GM12878 (cell line): ENCODE measurements at regions not wholly inside any gene's neighbourhood (a gene's known extent, or its start where the extent isn't known, plus 50 kb on each side); places are given as distances from the start of the nearest gene placed in this dataset.

ENCODE experiments used
- ATAC-seq: fragments of 200-7000 bp; cut with Tn5 transposase; 3 replicates; pipeline ENCODE4 v1.9.1; 2020; ENCODE audit warnings: mild to moderate bottlenecking, moderate library complexity
- BruUV-seq: library from RNA; stranded (reverse); fragments of 400-500 nt; replicated peaks from 2 replicates; lab custom pipeline; 2021; lab: Mats Ljungman, UMichigan
- CTCF ChIA-PET: fragments of 300-600 bp; sonication (Branson Sonifier 250); formaldehyde crosslinking; extraction: SDS; loops from one replicate; lab custom pipeline; 2021; ENCODE audit warnings: inconsistent platforms; lab: Yijun Ruan, JAX
- POLR2A ChIA-PET: fragments of 350-600 bp; formaldehyde crosslinking; extraction: SDS; loops from one replicate; lab custom pipeline; 2021; ENCODE audit warnings: inconsistent platforms; lab: Charles Lee
- RAD21 ChIA-PET: fragments of 300-600 bp; sonication (Branson Sonifier 250); formaldehyde crosslinking; loops from one replicate; lab custom pipeline; 2023; ENCODE audit warnings: antibody characterized with exemption; ENCODE audit not compliant: unreplicated experiment; lab: Charles Lee
- SMC1A ChIA-PET: fragments of 300-600 bp; sonication (Branson Sonifier 250); formaldehyde crosslinking; loops from one replicate; lab custom pipeline; 2023; ENCODE audit not compliant: unreplicated experiment, uncharacterized antibody; lab: Charles Lee
- DNase-seq: peaks from one replicate; pipeline ENCODE4 v3.0.0-alpha.2; 2011; ENCODE audit warnings: low read depth, low spot score
- FAIRE-seq: peaks from 3 replicates; lab custom pipeline; 2011; peaks lifted over from hg19 to GRCh38; lab: Jason Lieb, UNC
- H2AFZ ChIP-seq: 2 replicates; pipeline ENCODE4 v1.6.0; 2011; ENCODE audit warnings: low read depth, low read length, control low read depth; ENCODE audit not compliant: control insufficient read depth
- H3K27ac ChIP-seq: 2 replicates; pipeline ENCODE4 v1.5.1; 2011; ENCODE audit warnings: control low read depth; ENCODE audit not compliant: control insufficient read depth, insufficient read depth
- H3K27me3 ChIP-seq, 2 experiments: replicated peaks in 1 of 2; 2 replicates each; pipeline versions ENCODE4 v1.6.0 to v1.6.1; 2011; ENCODE audit warnings: low read length in 1 of 2; ENCODE audit not compliant: control insufficient read depth in 2 of 2, insufficient read depth in 2 of 2
- H3K36me3 ChIP-seq, 2 experiments: 2 replicates each; pipeline ENCODE4 v1.5.1; 2011; ENCODE audit warnings: low read length in 1 of 2; ENCODE audit not compliant: control insufficient read depth in 2 of 2, insufficient read depth in 2 of 2
- H3K4me1 ChIP-seq: 2 replicates; pipeline ENCODE4 v1.6.1; 2011; ENCODE audit warnings: mild to moderate bottlenecking, low read length, moderate library complexity, mixed read lengths; ENCODE audit not compliant: control insufficient read depth, insufficient read depth
- H3K4me2 ChIP-seq: 2 replicates; pipeline ENCODE4 v1.6.0; 2011; ENCODE audit warnings: control low read depth; ENCODE audit not compliant: control insufficient read depth, insufficient read depth
- H3K4me3 ChIP-seq: fragments of 200-600 bp; sonication (generic); 2 replicates; pipeline ENCODE4 v1.5.1; 2016
- H3K79me2 ChIP-seq: 2 replicates; pipeline ENCODE4 v1.6.0; 2011; ENCODE audit warnings: low read length; ENCODE audit not compliant: control insufficient read depth, insufficient read depth
- H3K9ac ChIP-seq: 2 replicates; pipeline ENCODE4 v1.8.0; 2011; ENCODE audit warnings: low read length, control low read depth, mixed read lengths; ENCODE audit not compliant: control insufficient read depth, insufficient read depth
- H3K9me3 ChIP-seq: replicated peaks from 3 replicates; pipeline ENCODE4 v1.5.1; 2011; ENCODE audit warnings: mild to moderate bottlenecking, low read length; ENCODE audit not compliant: control insufficient read depth, insufficient read depth
- H4K20me1 ChIP-seq: 2 replicates; pipeline ENCODE4 v1.6.0; 2011; ENCODE audit not compliant: control insufficient read depth, insufficient read depth
- MEF2A ChIP-seq: IDR thresholded peaks from 2 replicates; pipeline ENCODE4 v1.6.1; 2011; ENCODE audit warnings: low read depth, mild to moderate bottlenecking, low read length, moderate library complexity; ENCODE audit not compliant: insufficient read depth
- PAX5 ChIP-seq: IDR thresholded peaks from 2 replicates; pipeline ENCODE4 v1.6.1; 2011; ENCODE audit warnings: low read depth, low read length, borderline replicate concordance
- WGBS: methylation state at CpG from one replicate; pipeline ENCODE4 v1.1.6; 2016; ENCODE audit warnings: low lambda C conversion rate; ENCODE audit not compliant: insufficient replicate concordance, insufficient coverage; ENCODE audit errors: missing lambda C conversion rate; 5-methylcytosine and 5-hydroxymethylcytosine counted together
- in situ Hi-C: fragments of 300-500 bp; cut with MboI; formaldehyde crosslinking; loops from 9 replicates; pipeline ENCODE4 v1.14.3; 2018; ENCODE audit warnings: mixed read lengths
- intact Hi-C: fragments of 100-400 bp; cut with micrococcal nuclease; formaldehyde crosslinking; loops from one replicate; pipeline ENCODE4 v1.14.2; 2022; ENCODE audit not compliant: unreplicated experiment
- TF ChIP-seq, protein P1 (sequence below): fragments of 450-650 bp; IDR thresholded peaks from 2 replicates; pipeline ENCODE4 v1.6.1; 2017; ENCODE audit warnings: mild to moderate bottlenecking, low read depth, inconsistent platforms; ENCODE audit not compliant: poor library complexity, severe bottlenecking
- TF ChIP-seq, protein P2 (sequence below), 3 experiments: IDR thresholded peaks in 2 of 3; conservative IDR thresholded peaks in 1 of 3; 2 replicates each; pipeline ENCODE4 v1.5.1; 2011; ENCODE audit warnings: low read depth in 3 of 3, low read length in 3 of 3, mild to moderate bottlenecking in 3 of 3, control low read depth in 2 of 3, moderate library complexity in 2 of 3, inconsistent platforms in 1 of 3, mixed read lengths in 1 of 3; ENCODE audit not compliant: control insufficient read depth in 2 of 3, insufficient read depth in 1 of 3; ENCODE audit errors: extremely low read depth in 1 of 3

DNA sequence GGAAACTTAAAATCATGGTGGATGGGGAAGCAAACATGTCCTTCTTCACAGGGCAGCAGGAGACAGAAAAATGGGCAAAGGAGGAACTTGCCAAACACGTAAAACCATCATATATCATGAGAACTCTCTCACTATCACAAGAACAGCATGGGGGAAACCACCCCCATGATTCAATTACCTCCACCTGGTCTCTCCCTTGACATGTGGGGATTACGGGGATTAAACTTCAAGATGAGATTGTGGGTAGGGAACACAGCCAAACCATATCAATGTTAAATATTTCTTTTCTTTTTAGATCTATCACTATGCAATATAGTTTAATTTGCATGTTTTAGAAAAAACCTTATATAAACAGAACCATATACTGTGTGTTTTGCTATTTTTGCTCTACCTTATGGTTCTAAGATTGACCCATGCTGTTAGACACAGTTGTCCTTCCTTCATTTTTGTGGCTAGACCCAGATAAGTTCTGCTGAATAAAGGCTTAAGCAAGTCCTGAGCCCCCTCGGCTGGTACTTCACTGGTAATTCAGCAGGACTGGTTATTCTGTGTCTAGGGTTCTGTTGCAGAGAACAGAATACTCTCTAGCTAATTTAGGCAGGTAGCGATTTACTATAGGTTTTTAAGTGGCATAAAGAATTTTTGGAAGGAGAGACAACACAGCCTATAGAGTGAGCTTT lies 253.7 kb upstream of the HMGA2 start:
- no peak overlapping the region for H3K4me3 ChIP-seq
- ATAC-seq (no peak), DNase-seq (no peak), FAIRE-seq (no peak)
- no peak overlapping the region for H3K9ac ChIP-seq
- 1% methylated on average over 4 of the region's 4 CpGs for WGBS
- no peaks in the 10 kb centered on the region for H3K4me1 ChIP-seq
- H3K36me3 ChIP-seq, result no peaks in the 10 kb centered on the region
- ChIA-PET SMC1A (no interaction called here), CTCF (no interaction called here), RAD21 (no interaction called here), POLR2A (no interaction called here)
- TF ChIP-seq PAX5 (no peak), MEF2A (no peak)
- TF ChIP-seq, protein P1, sequence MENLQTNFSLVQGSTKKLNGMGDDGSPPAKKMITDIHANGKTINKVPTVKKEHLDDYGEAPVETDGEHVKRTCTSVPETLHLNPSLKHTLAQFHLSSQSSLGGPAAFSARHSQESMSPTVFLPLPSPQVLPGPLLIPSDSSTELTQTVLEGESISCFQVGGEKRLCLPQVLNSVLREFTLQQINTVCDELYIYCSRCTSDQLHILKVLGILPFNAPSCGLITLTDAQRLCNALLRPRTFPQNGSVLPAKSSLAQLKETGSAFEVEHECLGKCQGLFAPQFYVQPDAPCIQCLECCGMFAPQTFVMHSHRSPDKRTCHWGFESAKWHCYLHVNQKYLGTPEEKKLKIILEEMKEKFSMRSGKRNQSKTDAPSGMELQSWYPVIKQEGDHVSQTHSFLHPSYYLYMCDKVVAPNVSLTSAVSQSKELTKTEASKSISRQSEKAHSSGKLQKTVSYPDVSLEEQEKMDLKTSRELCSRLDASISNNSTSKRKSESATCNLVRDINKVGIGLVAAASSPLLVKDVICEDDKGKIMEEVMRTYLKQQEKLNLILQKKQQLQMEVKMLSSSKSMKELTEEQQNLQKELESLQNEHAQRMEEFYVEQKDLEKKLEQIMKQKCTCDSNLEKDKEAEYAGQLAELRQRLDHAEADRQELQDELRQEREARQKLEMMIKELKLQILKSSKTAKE, result no peak
- intact Hi-C loops (no loop called here), in situ Hi-C loops (no loop called here)
- no peak overlapping the region for H3K27ac ChIP-seq
- BruUV-seq, result no TSS peak
- H3K4me2 ChIP-seq, result no peak overlapping the region
- no peaks in the 10 kb centered on the region for H3K9me3 ChIP-seq
- no peak overlapping the region for H2AFZ ChIP-seq
- peaks cover 0 to 2% of the 10 kb centered on the region in 2 experiments; a peak in 1 of 4 replicates for H3K27me3 ChIP-seq
- no peaks in the 10 kb centered on the region for H4K20me1 ChIP-seq
- no peaks in the 10 kb centered on the region for H3K79me2 ChIP-seq

DNA sequence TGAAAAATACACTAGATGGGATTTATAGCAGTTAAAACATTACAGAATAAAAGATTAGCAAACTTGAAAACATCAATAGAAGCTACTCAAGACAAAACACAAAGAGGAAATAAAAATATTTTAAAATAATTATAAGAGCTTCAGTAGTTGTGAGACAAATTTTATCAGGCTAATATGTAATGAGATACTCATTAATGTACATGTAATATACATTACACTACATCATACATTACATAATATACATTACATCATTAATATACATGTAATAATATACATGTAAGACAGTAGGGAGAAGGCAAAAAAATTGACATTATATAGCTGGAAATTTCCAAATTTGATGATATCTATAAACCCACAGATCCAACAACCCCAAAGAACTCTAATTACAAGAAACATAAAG lies 249.4 kb upstream of the HMGA2 start:
- no peak for DNase-seq
- no peak overlapping the region for H3K4me3 ChIP-seq
- TF ChIP-seq, protein P2, sequence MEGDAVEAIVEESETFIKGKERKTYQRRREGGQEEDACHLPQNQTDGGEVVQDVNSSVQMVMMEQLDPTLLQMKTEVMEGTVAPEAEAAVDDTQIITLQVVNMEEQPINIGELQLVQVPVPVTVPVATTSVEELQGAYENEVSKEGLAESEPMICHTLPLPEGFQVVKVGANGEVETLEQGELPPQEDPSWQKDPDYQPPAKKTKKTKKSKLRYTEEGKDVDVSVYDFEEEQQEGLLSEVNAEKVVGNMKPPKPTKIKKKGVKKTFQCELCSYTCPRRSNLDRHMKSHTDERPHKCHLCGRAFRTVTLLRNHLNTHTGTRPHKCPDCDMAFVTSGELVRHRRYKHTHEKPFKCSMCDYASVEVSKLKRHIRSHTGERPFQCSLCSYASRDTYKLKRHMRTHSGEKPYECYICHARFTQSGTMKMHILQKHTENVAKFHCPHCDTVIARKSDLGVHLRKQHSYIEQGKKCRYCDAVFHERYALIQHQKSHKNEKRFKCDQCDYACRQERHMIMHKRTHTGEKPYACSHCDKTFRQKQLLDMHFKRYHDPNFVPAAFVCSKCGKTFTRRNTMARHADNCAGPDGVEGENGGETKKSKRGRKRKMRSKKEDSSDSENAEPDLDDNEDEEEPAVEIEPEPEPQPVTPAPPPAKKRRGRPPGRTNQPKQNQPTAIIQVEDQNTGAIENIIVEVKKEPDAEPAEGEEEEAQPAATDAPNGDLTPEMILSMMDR (IDR thresholded peaks at IDR 0.05 in 2 of 3, conservative IDR thresholded peaks at IDR 0.05 in 1 of 3; ENCODE audit: control insufficient read depth in 2 of 3, extremely low read depth in 1 of 3, insufficient read depth in 1 of 3, low read depth in 3 of 3, low read length in 3 of 3), result no peak
- no peaks in the 10 kb centered on the region for H3K4me1 ChIP-seq
- BruUV-seq, result no TSS peak
- H3K27ac ChIP-seq, result no peak overlapping the region
- in situ Hi-C loops, result no loop called here
- no peaks in the 10 kb centered on the region for H4K20me1 ChIP-seq
- ChIA-PET CTCF (interaction anchor here (1.0 to 2.2 kb wide), 2 partner anchors 19 to 28 kb away, joined by 3 to 10 read pairs; no protein-coding TSS in a partner anchor), SMC1A (interaction anchor here (0.9 to 1.5 kb wide), 2 partner anchors 8 to 9 kb away, joined by 3 to 4 read pairs; no protein-coding TSS in a partner anchor), POLR2A (no interaction called here), RAD21 (no interaction called here)
- H3K27me3 ChIP-seq, result no peaks in the 10 kb centered on the region
- H3K79me2 ChIP-seq, result no peaks in the 10 kb centered on the region
- no peak overlapping the region for H3K9ac ChIP-seq
- no peak overlapping the region for H2AFZ ChIP-seq
- no peak for ATAC-seq
- H3K9me3 ChIP-seq, result no peaks in the 10 kb centered on the region
- no peak overlapping the region for H3K4me2 ChIP-seq
- no peaks in the 10 kb centered on the region for H3K36me3 ChIP-seq
- intact Hi-C loops, result no loop called here
- no peak for FAIRE-seq
